ENCODE measurements at regions not wholly inside any gene's neighbourhood (a gene's known extent, or its start where the extent isn't known, plus 50 kb on each side); places are given as distances from the start of the nearest gene placed in this dataset.

DNA sequence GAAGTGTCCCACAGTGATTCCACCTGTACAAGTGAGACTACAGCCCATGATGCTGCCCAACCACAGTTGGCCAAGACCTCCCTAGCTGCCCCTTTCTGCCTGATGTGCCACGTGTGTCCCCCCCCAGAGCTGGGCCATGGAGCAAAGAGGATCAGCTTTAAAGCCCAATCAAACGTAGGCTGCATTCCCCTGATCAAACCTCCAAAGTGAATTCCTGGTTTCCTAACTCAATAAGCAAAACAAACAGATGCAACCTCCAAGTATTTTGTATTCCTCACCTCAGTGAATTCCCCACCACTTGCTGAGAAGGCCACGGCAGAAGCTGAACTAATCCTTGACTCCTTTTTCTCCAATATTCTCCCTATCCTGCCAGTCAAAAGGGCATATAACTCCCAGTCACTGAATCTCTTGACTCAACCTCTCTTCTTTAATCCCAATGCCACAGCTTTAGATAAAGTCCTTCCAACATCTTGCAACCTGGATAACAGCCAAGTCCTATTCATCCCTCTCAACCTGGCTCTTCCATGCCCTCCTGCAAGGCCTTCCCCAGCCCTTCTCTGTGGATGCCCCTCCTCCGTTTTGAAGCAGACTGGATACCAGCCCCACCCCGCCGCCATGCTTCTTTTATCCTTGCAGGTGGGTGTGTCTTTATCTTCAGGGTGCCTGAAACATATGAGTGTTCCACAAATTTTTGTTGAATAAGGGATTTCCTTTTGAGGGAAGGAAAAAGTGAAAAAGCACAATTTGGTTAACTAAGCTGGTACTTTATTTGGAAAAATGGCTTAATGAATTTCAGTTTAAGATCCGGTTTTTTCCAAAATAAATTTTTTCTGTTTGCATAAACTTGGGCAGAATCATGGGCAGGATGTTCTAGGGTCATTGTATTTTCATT is 285.2 kb upstream of the MKLN1 start:
- Histone ChIP-seq H3K9me3 (no peaks in the 10 kb centered on the region), H3K27me3 (no peaks in the 10 kb centered on the region), H3K36me3 (ENCODE audit: low read depth, missing control alignments) (no peaks in the 10 kb centered on the region), H3K4me3 (no peak overlapping the region), H3K27ac (no peak overlapping the region), H3K4me1 (peaks cover 30% of the 10 kb centered on the region)
- no peak for TF ChIP-seq POLR2A (IDR thresholded peaks at IDR 0.05)
- TF ChIP-seq, protein P1, sequence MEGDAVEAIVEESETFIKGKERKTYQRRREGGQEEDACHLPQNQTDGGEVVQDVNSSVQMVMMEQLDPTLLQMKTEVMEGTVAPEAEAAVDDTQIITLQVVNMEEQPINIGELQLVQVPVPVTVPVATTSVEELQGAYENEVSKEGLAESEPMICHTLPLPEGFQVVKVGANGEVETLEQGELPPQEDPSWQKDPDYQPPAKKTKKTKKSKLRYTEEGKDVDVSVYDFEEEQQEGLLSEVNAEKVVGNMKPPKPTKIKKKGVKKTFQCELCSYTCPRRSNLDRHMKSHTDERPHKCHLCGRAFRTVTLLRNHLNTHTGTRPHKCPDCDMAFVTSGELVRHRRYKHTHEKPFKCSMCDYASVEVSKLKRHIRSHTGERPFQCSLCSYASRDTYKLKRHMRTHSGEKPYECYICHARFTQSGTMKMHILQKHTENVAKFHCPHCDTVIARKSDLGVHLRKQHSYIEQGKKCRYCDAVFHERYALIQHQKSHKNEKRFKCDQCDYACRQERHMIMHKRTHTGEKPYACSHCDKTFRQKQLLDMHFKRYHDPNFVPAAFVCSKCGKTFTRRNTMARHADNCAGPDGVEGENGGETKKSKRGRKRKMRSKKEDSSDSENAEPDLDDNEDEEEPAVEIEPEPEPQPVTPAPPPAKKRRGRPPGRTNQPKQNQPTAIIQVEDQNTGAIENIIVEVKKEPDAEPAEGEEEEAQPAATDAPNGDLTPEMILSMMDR (IDR thresholded peaks at IDR 0.05): no peak
- no peak for DNase-seq
- intact Hi-C loops (cut with DNase I; ENCODE audit: low total_unique reads): no loop called here
- WGBS, 2 donors: 72 to 86% methylated on average over 7 of the region's 7 CpGs

DNA sequence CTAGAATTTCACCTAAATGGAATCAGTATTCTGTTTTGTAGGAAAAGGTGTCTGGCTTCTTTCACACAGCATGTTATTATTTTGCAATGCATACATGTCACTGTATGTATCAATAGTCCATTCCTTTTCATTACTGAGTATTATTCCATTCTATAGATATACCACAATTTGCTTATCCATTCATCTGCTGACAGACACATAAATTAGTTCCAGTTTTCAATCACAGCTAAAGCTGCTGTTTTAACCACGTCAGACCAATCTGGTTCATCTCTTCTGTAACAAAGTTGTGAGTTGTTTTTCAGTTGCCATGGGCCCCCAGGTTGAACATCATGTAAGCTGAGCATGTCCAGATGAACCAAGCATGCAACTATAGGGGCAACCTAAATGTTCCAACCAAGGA is 282.1 kb upstream of the MKLN1 start:
- no peak for DNase-seq
- Histone ChIP-seq H3K27me3 (no peaks in the 10 kb centered on the region), H3K9me3 (no peaks in the 10 kb centered on the region), H3K4me3 (no peak overlapping the region), H3K4me1 (peaks cover 10% of the 10 kb centered on the region), H3K36me3 (ENCODE audit: low read depth, missing control alignments) (no peaks in the 10 kb centered on the region), H3K27ac (no peak overlapping the region)
- intact Hi-C loops (cut with DNase I; ENCODE audit: low total_unique reads): no loop called here
- TF ChIP-seq, protein P1 (IDR thresholded peaks at IDR 0.05): no peak
- TF ChIP-seq POLR2A (IDR thresholded peaks at IDR 0.05): no peak
- WGBS, 2 donors: 75 to 86% methylated on average over 1 of the region's 1 CpG

DNA sequence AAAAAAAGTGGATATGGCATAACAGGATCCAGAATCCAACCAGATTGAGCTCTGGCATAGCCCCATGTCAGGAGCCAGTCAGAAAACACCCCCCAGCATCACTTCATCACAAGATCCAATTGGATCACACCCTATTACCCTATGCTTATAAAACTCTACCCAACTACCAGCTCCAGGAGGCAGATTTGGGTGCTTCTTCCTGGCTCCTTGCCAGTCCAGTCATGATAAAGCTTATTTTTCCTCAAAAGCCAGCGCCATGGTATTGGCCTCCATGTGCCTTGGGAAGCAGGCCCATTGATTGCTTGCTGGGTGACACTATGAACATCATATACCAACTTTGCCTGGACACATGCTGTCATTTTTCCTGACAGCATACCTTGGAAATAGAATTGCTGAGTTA is 281.4 kb upstream of the MKLN1 start:
- Histone ChIP-seq H3K4me1 (peaks cover 10% of the 10 kb centered on the region), H3K4me3 (no peak overlapping the region), H3K27me3 (no peaks in the 10 kb centered on the region), H3K27ac (no peak overlapping the region), H3K9me3 (no peaks in the 10 kb centered on the region), H3K36me3 (ENCODE audit: low read depth, missing control alignments) (no peaks in the 10 kb centered on the region)
- TF ChIP-seq, protein P1 (IDR thresholded peaks at IDR 0.05): no peak
- TF ChIP-seq POLR2A (IDR thresholded peaks at IDR 0.05): no peak
- intact Hi-C loops (cut with DNase I; ENCODE audit: low total_unique reads): no loop called here
- WGBS, 2 donors: 84 to 100% methylated on average over 1 of the region's 1 CpG
- no peak for DNase-seq

DNA sequence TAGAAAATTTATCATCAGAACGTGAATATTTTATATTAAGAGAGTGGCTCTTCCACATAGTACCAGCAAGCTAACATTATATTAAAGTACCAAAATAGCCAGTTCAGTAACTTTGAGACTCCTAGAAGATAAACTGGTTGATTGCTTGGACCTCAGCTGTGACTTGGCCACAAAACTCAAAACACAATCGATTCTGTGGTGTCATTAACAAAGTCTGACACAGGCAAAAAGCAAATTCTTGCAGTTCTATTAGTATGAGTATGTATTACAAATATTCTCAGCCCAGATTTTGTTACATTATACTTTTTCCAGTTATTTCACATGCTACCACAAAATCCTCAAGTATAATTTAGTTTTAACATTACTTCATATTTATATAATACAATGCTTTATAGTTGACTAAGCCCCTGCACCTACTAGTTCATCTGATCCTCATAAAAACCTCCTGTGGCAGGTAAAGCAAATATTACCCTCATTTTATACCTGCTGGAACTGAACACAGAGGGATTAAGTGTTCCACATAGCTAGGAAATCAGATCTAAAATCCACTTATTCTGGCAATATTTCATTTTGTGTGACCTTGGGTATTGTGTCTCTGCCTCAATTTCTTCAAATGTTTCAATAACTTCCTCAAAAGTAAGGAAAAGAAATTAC is 279.9 kb upstream of the MKLN1 start:
- WGBS, 2 donors: 69 to 75% methylated on average over 2 of the region's 2 CpGs
- Histone ChIP-seq H3K27me3 (no peaks in the 10 kb centered on the region), H3K4me3 (no peak overlapping the region), H3K27ac (no peak overlapping the region), H3K4me1 (peaks cover 3% of the 10 kb centered on the region), H3K9me3 (no peaks in the 10 kb centered on the region), H3K36me3 (ENCODE audit: low read depth, missing control alignments) (no peaks in the 10 kb centered on the region)
- no peak for DNase-seq
- intact Hi-C loops (cut with DNase I; ENCODE audit: low total_unique reads): no loop called here
- TF ChIP-seq POLR2A (IDR thresholded peaks at IDR 0.05): no peak
- TF ChIP-seq, protein P1 (IDR thresholded peaks at IDR 0.05): no peak

All from testis (tissue), 2 donors.